GM20000 (cell line): ENCODE measurements at regions not wholly inside any gene's neighbourhood (a gene's known extent, or its start where the extent isn't known, plus 50 kb on each side); places are given as distances from the start of the nearest gene placed in this dataset.

ENCODE experiments used
- DNase-seq: peaks from one replicate; pipeline ENCODE4 v3.0.0; 2012; ENCODE audit warnings: low spot score
- CTCF ChIP-seq: IDR thresholded peaks from 2 replicates; pipeline ENCODE4 v1.5.1; 2012; ENCODE audit warnings: mild to moderate bottlenecking, control low read depth; ENCODE audit errors: extremely low read depth, missing control alignments

GRCh38 chrX:42117318-42117717 is 194.0 kb upstream of the CASK start:
- no peak for DNase-seq

GRCh38 chrX:42109428-42109827 is 186.1 kb upstream of the CASK start:
- no peak for TF ChIP-seq CTCF
- no peak for DNase-seq

More at GRCh38 chrX:42117318-42117717, 194.0 kb upstream of the CASK start:
- TF ChIP-seq CTCF = no peak

- TF ChIP-seq CTCF = no peak
- DNase-seq = no peak
Measured at GRCh38 chrX:42107495-42108488, 184.4 kb upstream of the CASK start.

GRCh38 chrX:42106556-42106955 is 183.2 kb upstream of the CASK start:
- TF ChIP-seq CTCF = no peak
- no peak for DNase-seq

- no peak for TF ChIP-seq CTCF
- no peak for DNase-seq
Measured at GRCh38 chrX:42102586-42103282, 179.4 kb upstream of the CASK start.

GRCh38 chrX:42098900-42099299 is 175.5 kb upstream of the CASK start:
- DNase-seq = no peak
- TF ChIP-seq CTCF = no peak

- DNase-seq = no peak
- no peak for TF ChIP-seq CTCF
Measured at GRCh38 chrX:42097486-42097885, 174.1 kb upstream of the CASK start.
